ENCODE measurements at regions not wholly inside any gene's neighbourhood (a gene's known extent, or its start where the extent isn't known, plus 50 kb on each side); places are given as distances from the start of the nearest gene placed in this dataset.

DNA sequence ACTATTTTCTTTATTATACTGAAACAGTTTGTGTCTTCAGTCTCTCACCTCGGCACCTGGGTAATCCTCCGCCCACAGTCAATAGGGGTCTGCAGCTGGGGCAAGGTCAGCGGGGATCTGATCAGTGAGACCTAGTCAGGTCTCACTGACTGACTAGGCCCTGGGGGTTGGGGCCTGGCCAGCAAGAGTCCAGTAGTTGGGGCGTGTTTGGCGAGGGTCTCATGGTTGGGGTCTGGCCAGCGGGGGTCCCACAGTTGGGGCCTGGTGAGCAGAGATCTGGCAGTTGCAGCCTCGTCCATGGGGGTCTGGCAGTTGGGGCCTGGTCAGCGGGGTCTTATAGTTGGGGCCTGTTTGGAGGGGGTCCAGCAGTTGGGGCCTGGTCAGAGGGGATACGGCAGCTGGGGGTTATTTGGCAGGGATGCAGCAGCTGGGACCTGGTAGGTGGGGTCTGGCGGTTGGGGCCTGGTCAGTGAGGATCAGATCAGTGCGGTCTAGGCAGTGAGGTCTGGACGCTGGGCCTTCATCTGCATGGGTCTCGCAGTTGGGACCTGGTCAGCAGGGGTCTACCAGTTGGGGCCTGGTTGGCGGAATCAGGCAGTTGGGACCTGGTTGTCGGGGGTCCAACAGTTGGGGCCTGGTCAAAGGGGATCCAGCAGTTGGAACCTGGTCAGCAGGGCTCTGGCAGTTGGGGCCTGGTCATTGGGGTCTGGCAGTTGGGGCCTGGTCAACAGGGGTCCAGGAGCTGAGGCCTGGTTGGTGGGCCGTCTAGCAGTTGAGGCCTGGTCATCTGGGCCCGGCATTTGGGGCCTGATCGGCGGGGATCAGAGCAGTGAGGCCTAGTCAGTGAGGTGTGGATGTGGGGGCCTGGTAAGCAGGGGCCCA, 61.1 kb upstream of the TPM4 start:
- H3K36me3 ChIP-seq, result no peaks in the 10 kb centered on the region
- DNase-seq, result peak in 1 of 5 donors; percentile 16
- 91 to 94% (median 92%) methylated on average over 18 to 19 of the region's 19 CpGs for WGBS, 3 donors
- no peak overlapping the region for H3K4me3 ChIP-seq
- H3K27ac ChIP-seq, result no peak overlapping the region
- intact Hi-C loops (cut with DNase I), result no loop called here
- H3K9me3 ChIP-seq, result no peaks in the 10 kb centered on the region
- TF ChIP-seq, protein P1, sequence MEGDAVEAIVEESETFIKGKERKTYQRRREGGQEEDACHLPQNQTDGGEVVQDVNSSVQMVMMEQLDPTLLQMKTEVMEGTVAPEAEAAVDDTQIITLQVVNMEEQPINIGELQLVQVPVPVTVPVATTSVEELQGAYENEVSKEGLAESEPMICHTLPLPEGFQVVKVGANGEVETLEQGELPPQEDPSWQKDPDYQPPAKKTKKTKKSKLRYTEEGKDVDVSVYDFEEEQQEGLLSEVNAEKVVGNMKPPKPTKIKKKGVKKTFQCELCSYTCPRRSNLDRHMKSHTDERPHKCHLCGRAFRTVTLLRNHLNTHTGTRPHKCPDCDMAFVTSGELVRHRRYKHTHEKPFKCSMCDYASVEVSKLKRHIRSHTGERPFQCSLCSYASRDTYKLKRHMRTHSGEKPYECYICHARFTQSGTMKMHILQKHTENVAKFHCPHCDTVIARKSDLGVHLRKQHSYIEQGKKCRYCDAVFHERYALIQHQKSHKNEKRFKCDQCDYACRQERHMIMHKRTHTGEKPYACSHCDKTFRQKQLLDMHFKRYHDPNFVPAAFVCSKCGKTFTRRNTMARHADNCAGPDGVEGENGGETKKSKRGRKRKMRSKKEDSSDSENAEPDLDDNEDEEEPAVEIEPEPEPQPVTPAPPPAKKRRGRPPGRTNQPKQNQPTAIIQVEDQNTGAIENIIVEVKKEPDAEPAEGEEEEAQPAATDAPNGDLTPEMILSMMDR (IDR thresholded peaks at IDR 0.05), result no peak
- TF ChIP-seq POLR2A (IDR thresholded peaks at IDR 0.05), result no peak
- H3K27me3 ChIP-seq, result no peaks in the 10 kb centered on the region
- H3K4me1 ChIP-seq (ENCODE audit: insufficient read depth), result no peaks in the 10 kb centered on the region

DNA sequence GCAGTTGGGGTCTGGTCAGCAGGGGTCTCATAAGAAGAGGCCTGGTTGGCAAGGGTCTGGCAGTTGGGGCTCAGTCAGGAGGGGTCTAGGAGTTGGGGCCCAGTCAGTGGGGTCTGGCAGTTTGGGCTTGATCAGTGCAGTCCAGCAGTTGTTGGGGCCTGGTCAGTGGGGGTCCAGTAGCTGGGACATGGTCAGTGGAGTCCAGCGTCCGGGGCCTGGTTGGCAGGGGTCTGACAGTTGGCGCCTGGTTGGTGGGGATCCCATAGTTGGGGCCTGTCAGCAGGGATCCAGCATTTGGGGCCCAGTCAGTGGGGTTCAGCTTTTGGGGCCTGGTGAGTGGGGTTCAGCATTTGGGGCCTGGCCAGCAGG, 60.5 kb upstream of the TPM4 start:
- no peak overlapping the region for H3K27ac ChIP-seq
- no peaks in the 10 kb centered on the region for H3K27me3 ChIP-seq
- TF ChIP-seq, protein P1 (IDR thresholded peaks at IDR 0.05), result no peak
- TF ChIP-seq EP300 (IDR thresholded peaks at IDR 0.05) (no peak), POLR2A (IDR thresholded peaks at IDR 0.05) (no peak)
- H3K9me3 ChIP-seq, result no peaks in the 10 kb centered on the region
- intact Hi-C loops (cut with DNase I), result no loop called here
- H3K4me1 ChIP-seq (ENCODE audit: insufficient read depth), result no peaks in the 10 kb centered on the region
- whole genome bisulfite sequencing, 3 donors, result 78 to 89% (median 81%) methylated on average over 3 of the region's 3 CpGs
- no peak overlapping the region for H3K4me3 ChIP-seq
- H3K36me3 ChIP-seq, result no peaks in the 10 kb centered on the region
- peak in 1 of 5 donors; percentile 12 for DNase-seq

DNA sequence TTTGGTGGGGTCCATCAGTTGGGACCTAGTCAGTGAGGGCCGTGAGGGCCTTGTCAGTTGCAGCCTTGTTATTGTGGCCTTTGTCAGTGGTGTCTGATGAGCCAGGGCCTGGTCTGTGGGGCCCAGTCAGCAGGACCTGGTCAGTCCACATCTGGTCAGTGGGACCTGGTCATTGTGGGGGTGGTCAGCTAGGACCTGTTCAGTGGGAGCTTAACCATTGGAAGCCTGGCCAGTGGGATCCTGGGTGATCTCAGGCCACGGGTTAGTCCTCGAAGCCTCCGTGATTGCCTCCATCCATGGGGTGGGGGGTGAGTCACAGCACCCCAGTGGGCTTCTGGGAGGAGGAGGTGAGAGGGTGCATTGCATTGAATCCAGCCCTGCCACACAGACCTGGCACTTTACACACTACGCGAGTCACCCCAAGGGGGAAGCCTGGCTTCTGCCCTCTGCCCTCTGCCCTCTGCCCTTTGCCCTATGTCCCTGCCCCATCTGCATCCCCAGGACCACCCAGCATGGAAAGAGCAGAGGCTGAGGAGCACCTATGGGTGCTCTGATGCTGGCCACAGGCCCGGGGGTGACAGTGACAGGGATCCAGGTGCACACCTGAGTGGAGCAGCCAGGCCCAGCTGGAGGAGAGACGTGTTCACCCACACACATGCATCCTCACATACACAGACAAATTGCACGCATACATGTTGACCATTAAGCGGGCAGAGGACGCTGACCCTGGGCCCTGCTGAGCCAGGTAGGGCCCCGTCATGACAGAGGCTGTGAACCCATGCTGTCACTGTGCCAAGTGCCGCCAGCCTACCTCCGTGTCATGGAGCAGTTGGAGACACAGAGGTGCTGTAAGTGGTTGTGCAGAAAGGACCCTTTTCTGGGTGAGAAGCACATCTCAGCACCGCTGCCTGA, 59.8 kb upstream of the TPM4 start:
- TF ChIP-seq EP300 (IDR thresholded peaks at IDR 0.05) (no peak), POLR2A (IDR thresholded peaks at IDR 0.05) (no peak)
- TF ChIP-seq, protein P1 (IDR thresholded peaks at IDR 0.05), result no peak
- DNase-seq, result peak in 1 of 5 donors; percentile 12
- intact Hi-C loops (cut with DNase I), result no loop called here
- WGBS, 3 donors, result 89 to 93% (median 91%) methylated on average over 12 to 15 of the region's 15 CpGs
- no peaks in the 10 kb centered on the region for H3K27me3 ChIP-seq
- H3K4me1 ChIP-seq (ENCODE audit: insufficient read depth), result no peaks in the 10 kb centered on the region
- H3K9me3 ChIP-seq, result no peaks in the 10 kb centered on the region
- no peak overlapping the region for H3K27ac ChIP-seq
- no peaks in the 10 kb centered on the region for H3K36me3 ChIP-seq
- no peak overlapping the region for H3K4me3 ChIP-seq

DNA sequence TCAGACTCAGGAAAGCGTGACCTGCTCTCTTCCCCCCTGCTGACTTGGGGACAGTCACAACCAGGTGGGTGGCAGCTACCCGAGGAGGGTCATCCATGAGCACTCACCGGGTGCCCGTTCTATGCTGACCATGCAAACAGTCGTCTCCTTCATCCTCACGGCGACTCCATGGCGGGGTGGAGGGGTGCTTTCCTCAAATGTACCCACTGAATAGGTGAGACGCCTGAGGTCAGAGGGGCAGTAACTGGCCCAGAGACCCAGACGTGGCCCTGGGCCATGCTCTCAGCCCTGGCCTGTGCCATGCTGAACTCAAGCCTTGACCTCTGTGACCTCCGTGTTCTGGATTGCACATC, 59.2 kb upstream of the TPM4 start:
- intact Hi-C loops (cut with DNase I), result no loop called here
- DNase-seq, result no peak

More for the DNA sequence above, 59.2 kb upstream of the TPM4 start:
- Histone ChIP-seq H3K4me3 (no peak overlapping the region), H3K27ac (no peak overlapping the region), H3K27me3 (no peaks in the 10 kb centered on the region), H3K9me3 (no peaks in the 10 kb centered on the region), H3K36me3 (no peaks in the 10 kb centered on the region), H3K4me1 (ENCODE audit: insufficient read depth) (no peaks in the 10 kb centered on the region)
- TF ChIP-seq POLR2A (IDR thresholded peaks at IDR 0.05), result no peak
- TF ChIP-seq, protein P1 (IDR thresholded peaks at IDR 0.05), result no peak
- TF ChIP-seq EP300 (IDR thresholded peaks at IDR 0.05), result no peak
- WGBS, 3 donors, result 87 to 97% (median 89%) methylated on average over 10 to 11 of the region's 11 CpGs

Data from ovary (tissue), 7 donors.